GM10266 (cell line): ENCODE measurements at regions not wholly inside any gene's neighbourhood (a gene's known extent, or its start where the extent isn't known, plus 50 kb on each side); places are given as distances from the start of the nearest gene placed in this dataset.

Experiments
- DNase-seq: peaks from one replicate; pipeline ENCODE4 v3.0.0; 2012; ENCODE audit errors: extremely low spot score
- CTCF ChIP-seq: IDR thresholded peaks from 2 replicates; pipeline ENCODE4 v1.5.1; 2012; ENCODE audit warnings: mild to moderate bottlenecking, low read depth; ENCODE audit not compliant: control insufficient read depth, insufficient read depth; ENCODE audit errors: missing control alignments

GRCh38 chr4:58127680-58128079 is 1017.5 kb upstream of the IGFBP7 start:
- no peak for DNase-seq
- TF ChIP-seq CTCF, result no peak

- no peak for DNase-seq
Measured at GRCh38 chr4:58119298-58119697, 1009.1 kb upstream of the IGFBP7 start.

GRCh38 chr4:58113126-58113525 is 1002.9 kb upstream of the IGFBP7 start:
- no peak for TF ChIP-seq CTCF
- no peak for DNase-seq

More at GRCh38 chr4:58119298-58119697, 1009.1 kb upstream of the IGFBP7 start:
- TF ChIP-seq CTCF, result no peak

- DNase-seq, result no peak
- TF ChIP-seq CTCF, result no peak
Measured at GRCh38 chr4:58111818-58112217, 1001.6 kb upstream of the IGFBP7 start.

- TF ChIP-seq CTCF, result no peak
- DNase-seq, result no peak
Measured at GRCh38 chr4:58093352-58093751, 983.2 kb upstream of the IGFBP7 start.

- no peak for DNase-seq
- TF ChIP-seq CTCF, result no peak
Measured at GRCh38 chr4:58090539-58090938, 980.4 kb upstream of the IGFBP7 start.

- DNase-seq, result no peak
- no peak for TF ChIP-seq CTCF
Measured at GRCh38 chr4:58081356-58081755, 971.2 kb upstream of the IGFBP7 start.

GRCh38 chr4:58075724-58076123 is 965.5 kb upstream of the IGFBP7 start:
- TF ChIP-seq CTCF, result no peak
- DNase-seq, result no peak
